Mammary epithelial cell (primary cell): ENCODE measurements at regions not wholly inside any gene's neighbourhood (a gene's known extent, or its start where the extent isn't known, plus 50 kb on each side); places are given as distances from the start of the nearest gene placed in this dataset.
A peak's percentile ranks its signal among the peaks of the same experiment; 100 is the strongest.

ENCODE experiments used
- EZH2 ChIP-seq: IDR thresholded peaks from 2 replicates; pipeline ENCODE4 v1.6.1; 2012; ENCODE audit warnings: low read length, inconsistent platforms, borderline replicate concordance
- TF ChIP-seq, protein P1 (sequence below), 2 donors: IDR thresholded peaks in 1 of 2; conservative IDR thresholded peaks in 1 of 2; 2 replicates each; pipeline ENCODE4 v1.5.1; 2011 to 2012; ENCODE audit warnings: inconsistent platforms in 2 of 2, low read length in 2 of 2, mild to moderate bottlenecking in 2 of 2, control low read depth in 1 of 2, low read depth in 1 of 2; ENCODE audit not compliant: insufficient read depth in 1 of 2; ENCODE audit errors: extremely low read depth in 1 of 2

DNA sequence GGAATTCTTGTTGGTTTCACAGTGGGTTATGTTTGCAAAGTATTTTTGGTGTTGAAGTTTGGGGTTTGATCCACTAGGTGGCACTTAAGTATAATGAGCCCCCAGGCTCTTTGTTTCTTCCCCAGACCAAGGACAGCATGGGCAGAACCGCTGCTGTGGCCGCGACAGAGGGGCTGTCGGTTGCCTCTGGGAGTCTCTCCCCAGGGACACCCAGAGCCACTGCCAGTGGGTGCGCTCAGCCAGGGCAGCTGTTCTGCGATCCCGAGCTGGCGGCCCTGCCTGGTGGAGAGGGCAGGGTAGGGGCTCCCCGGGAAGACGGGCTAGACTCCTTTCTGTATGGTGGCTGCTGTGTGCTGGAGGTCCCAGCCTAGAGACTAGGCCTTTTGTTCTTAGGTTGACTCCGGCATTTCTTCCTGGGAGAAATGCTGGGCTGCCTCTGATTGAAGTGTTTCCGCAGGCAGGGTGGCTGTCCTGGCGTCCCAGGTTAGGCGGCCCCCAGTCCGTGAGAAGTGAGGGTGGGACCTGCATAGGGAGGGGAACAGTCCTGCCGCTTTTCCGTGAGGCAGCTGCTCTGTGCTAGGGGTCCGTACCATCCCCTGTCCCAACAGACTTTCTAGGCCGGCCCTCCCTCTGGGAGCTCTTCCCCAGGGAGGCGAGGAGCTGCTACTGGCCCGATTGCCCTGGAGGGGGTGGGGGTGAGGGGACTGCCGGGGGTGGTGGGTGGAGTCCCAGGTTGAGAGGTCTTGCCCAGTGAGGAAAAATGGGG, 253.1 kb upstream of the PELI2 start:
- no peak for TF ChIP-seq EZH2
- TF ChIP-seq, protein P1, sequence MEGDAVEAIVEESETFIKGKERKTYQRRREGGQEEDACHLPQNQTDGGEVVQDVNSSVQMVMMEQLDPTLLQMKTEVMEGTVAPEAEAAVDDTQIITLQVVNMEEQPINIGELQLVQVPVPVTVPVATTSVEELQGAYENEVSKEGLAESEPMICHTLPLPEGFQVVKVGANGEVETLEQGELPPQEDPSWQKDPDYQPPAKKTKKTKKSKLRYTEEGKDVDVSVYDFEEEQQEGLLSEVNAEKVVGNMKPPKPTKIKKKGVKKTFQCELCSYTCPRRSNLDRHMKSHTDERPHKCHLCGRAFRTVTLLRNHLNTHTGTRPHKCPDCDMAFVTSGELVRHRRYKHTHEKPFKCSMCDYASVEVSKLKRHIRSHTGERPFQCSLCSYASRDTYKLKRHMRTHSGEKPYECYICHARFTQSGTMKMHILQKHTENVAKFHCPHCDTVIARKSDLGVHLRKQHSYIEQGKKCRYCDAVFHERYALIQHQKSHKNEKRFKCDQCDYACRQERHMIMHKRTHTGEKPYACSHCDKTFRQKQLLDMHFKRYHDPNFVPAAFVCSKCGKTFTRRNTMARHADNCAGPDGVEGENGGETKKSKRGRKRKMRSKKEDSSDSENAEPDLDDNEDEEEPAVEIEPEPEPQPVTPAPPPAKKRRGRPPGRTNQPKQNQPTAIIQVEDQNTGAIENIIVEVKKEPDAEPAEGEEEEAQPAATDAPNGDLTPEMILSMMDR (conservative IDR thresholded peaks at IDR 0.05 in 1 of 2, IDR thresholded peaks at IDR 0.05 in 1 of 2; ENCODE audit: extremely low read depth in 1 of 2, insufficient read depth in 1 of 2, low read depth in 1 of 2, low read length in 2 of 2): peak in 1 of 2 donors; percentile 33
